GM19395 (cell line): ENCODE measurements at regions not wholly inside any gene's neighbourhood (a gene's known extent, or its start where the extent isn't known, plus 50 kb on each side); places are given as distances from the start of the nearest gene placed in this dataset.
"Not testable (repeated sequence)": the region's sequence is repeated elsewhere in the genome, so short reads cannot be mapped to it uniquely, and the experiment has no call there.

Source experiments
- ATAC-seq: cut with Tn5 transposase; IDR thresholded peaks from one replicate; pipeline ENCODE4 v1.9.1; 2021; ENCODE audit warnings: mild to moderate bottlenecking, moderate library complexity; ENCODE audit not compliant: unreplicated experiment

GRCh38 chr20:52340036-52340634 is 148.6 kb upstream of the ZFP64 start:
- ATAC-seq, result no peak

- no peak for ATAC-seq
Measured at GRCh38 chr20:52332649-52333250, 141.2 kb upstream of the ZFP64 start.

- ATAC-seq, result no peak
Measured at GRCh38 chr20:52332230-52332629, 140.7 kb upstream of the ZFP64 start.

GRCh38 chr20:52331655-52332054 is 140.1 kb upstream of the ZFP64 start:
- no peak for ATAC-seq

GRCh38 chr20:52321396-52321795 is 129.8 kb upstream of the ZFP64 start:
- no peak for ATAC-seq

GRCh38 chr20:52318651-52319050 is 127.1 kb upstream of the ZFP64 start:
- no peak for ATAC-seq

- ATAC-seq, result no peak
Measured at GRCh38 chr20:52313341-52313963, 121.9 kb upstream of the ZFP64 start.

GRCh38 chr20:52312132-52312729 is 120.7 kb upstream of the ZFP64 start:
- ATAC-seq, result peak; percentile 58

GRCh38 chr20:52311209-52311794 is 119.7 kb upstream of the ZFP64 start:
- no peak for ATAC-seq

- ATAC-seq, result no peak
Measured at GRCh38 chr20:52309181-52309580, 117.6 kb upstream of the ZFP64 start.

- ATAC-seq, result no peak
Measured at GRCh38 chr20:52306477-52306876, 114.9 kb upstream of the ZFP64 start.

- no peak for ATAC-seq
Measured at GRCh38 chr20:52305858-52306257, 114.3 kb upstream of the ZFP64 start.

GRCh38 chr20:52305024-52305645 is 113.6 kb upstream of the ZFP64 start:
- no peak for ATAC-seq

GRCh38 chr20:52303281-52303950 is 111.8 kb upstream of the ZFP64 start:
- no peak for ATAC-seq

GRCh38 chr20:52302736-52303135 is 111.2 kb upstream of the ZFP64 start:
- ATAC-seq, result no peak

GRCh38 chr20:52302051-52302450 is 110.5 kb upstream of the ZFP64 start:
- ATAC-seq, result not testable (repeated sequence)

GRCh38 chr20:52295556-52295955 is 104.0 kb upstream of the ZFP64 start:
- ATAC-seq, result no peak

- ATAC-seq, result no peak
Measured at GRCh38 chr20:52294106-52294628, 102.6 kb upstream of the ZFP64 start.

- ATAC-seq, result no peak
Measured at GRCh38 chr20:52291109-52291508, 99.5 kb upstream of the ZFP64 start.

GRCh38 chr20:52290569-52290968 is 99.0 kb upstream of the ZFP64 start:
- ATAC-seq, result no peak
